ENCODE measurements at regions not wholly inside any gene's neighbourhood (a gene's known extent, or its start where the extent isn't known, plus 50 kb on each side); places are given as distances from the start of the nearest gene placed in this dataset.

GRCh38 chr3:109643590-109643989, 306.2 kb upstream of the DPPA4 start:
- Histone ChIP-seq H3K4me3 (ENCODE audit: low read depth, low read length) (no peak overlapping the region), H3K27me3 (no peaks in the 10 kb centered on the region), H3K36me3 (no peaks in the 10 kb centered on the region), H3K4me1 (no peaks in the 10 kb centered on the region), H3K9me3 (no peaks in the 10 kb centered on the region)
- no peak for DNase-seq
- TF ChIP-seq CTCF (IDR thresholded peaks at IDR 0.05; ENCODE audit: low read depth, low read length) = no peak

- Histone ChIP-seq H3K27me3 (no peaks in the 10 kb centered on the region), H3K9me3 (no peaks in the 10 kb centered on the region), H3K4me1 (no peaks in the 10 kb centered on the region), H3K4me3 (ENCODE audit: low read depth, low read length) (no peak overlapping the region), H3K36me3 (no peaks in the 10 kb centered on the region)
- TF ChIP-seq CTCF (IDR thresholded peaks at IDR 0.05; ENCODE audit: low read depth, low read length) = no peak
- DNase-seq = no peak
Measured at GRCh38 chr3:109644332-109644731, 307.0 kb upstream of the DPPA4 start.

GRCh38 chr3:109644746-109645145, 307.4 kb upstream of the DPPA4 start:
- H3K9me3 ChIP-seq = no peaks in the 10 kb centered on the region
- no peak for DNase-seq
- no peak for TF ChIP-seq CTCF (IDR thresholded peaks at IDR 0.05; ENCODE audit: low read depth, low read length)
- no peaks in the 10 kb centered on the region for H3K36me3 ChIP-seq
- no peaks in the 10 kb centered on the region for H3K27me3 ChIP-seq
- no peaks in the 10 kb centered on the region for H3K4me1 ChIP-seq
- H3K4me3 ChIP-seq (ENCODE audit: low read depth, low read length) = no peak overlapping the region

- Histone ChIP-seq H3K36me3 (no peaks in the 10 kb centered on the region), H3K4me1 (no peaks in the 10 kb centered on the region), H3K27me3 (no peaks in the 10 kb centered on the region), H3K9me3 (no peaks in the 10 kb centered on the region), H3K4me3 (ENCODE audit: low read depth, low read length) (no peak overlapping the region)
- TF ChIP-seq CTCF (IDR thresholded peaks at IDR 0.05; ENCODE audit: low read depth, low read length) = no peak
- DNase-seq = no peak
Measured at GRCh38 chr3:109648027-109648426, 310.7 kb upstream of the DPPA4 start.

- Histone ChIP-seq H3K27me3 (no peaks in the 10 kb centered on the region), H3K9me3 (no peaks in the 10 kb centered on the region), H3K36me3 (no peaks in the 10 kb centered on the region), H3K4me3 (ENCODE audit: low read depth, low read length) (no peak overlapping the region), H3K4me1 (no peaks in the 10 kb centered on the region)
- TF ChIP-seq CTCF (IDR thresholded peaks at IDR 0.05; ENCODE audit: low read depth, low read length) = no peak
- DNase-seq = no peak
Measured at GRCh38 chr3:109656225-109656624, 318.9 kb upstream of the DPPA4 start.

- no peak for DNase-seq
- H3K9me3 ChIP-seq = no peaks in the 10 kb centered on the region
- no peaks in the 10 kb centered on the region for H3K4me1 ChIP-seq
- no peak overlapping the region for H3K4me3 ChIP-seq (ENCODE audit: low read depth, low read length)
- no peaks in the 10 kb centered on the region for H3K36me3 ChIP-seq
- TF ChIP-seq CTCF (IDR thresholded peaks at IDR 0.05; ENCODE audit: low read depth, low read length) = no peak
- no peaks in the 10 kb centered on the region for H3K27me3 ChIP-seq
Measured at GRCh38 chr3:109678600-109678999, 341.3 kb upstream of the DPPA4 start.

All from BE2C (cell line).